HCT116 (cell line): ENCODE measurements at regions not wholly inside any gene's neighbourhood (a gene's known extent, or its start where the extent isn't known, plus 50 kb on each side); places are given as distances from the start of the nearest gene placed in this dataset.

Source experiments
- ATAC-seq: fragments of 200-7000 bp; cut with Tn5 transposase; 2 replicates; pipeline ENCODE4 v1.9.1; 2020; ENCODE audit warnings: mild to moderate bottlenecking, moderate library complexity
- BruUV-seq: library from RNA; stranded (reverse); fragments of 400-500 nt; replicated peaks from 2 replicates; lab custom pipeline; 2021; lab: Mats Ljungman, UMichigan
- CTCF ChIA-PET: fragments of 300-600 bp; sonication (Branson Sonifier 250); formaldehyde crosslinking; loops from one replicate; lab custom pipeline; 2021; ENCODE audit warnings: antibody characterized with exemption; lab: Charles Lee
- POLR2A ChIA-PET: fragments of 300-600, 350-600 bp; sonication (Branson Sonifier 250); formaldehyde crosslinking; loops from one replicate; lab custom pipeline; 2021; ENCODE audit warnings: antibody characterized with exemption; lab: Charles Lee
- RAD21 ChIA-PET, 2 experiments: fragments of 300-600 bp; sonication (Branson Sonifier 250); formaldehyde crosslinking; loops; one replicate each; lab custom pipeline; 2023; ENCODE audit warnings: low total read pairs in 2 of 2; ENCODE audit not compliant: uncharacterized antibody in 2 of 2, unreplicated experiment in 2 of 2, low non-redundant PET in 1 of 2; lab: Charles Lee
- DNase-seq: peaks from one replicate; pipeline ENCODE4 v3.0.0-alpha.2; 2010; ENCODE audit warnings: low read depth, low spot score
- H2AFZ ChIP-seq: fragments of 200-600 bp; shearing (Covaris generic), sonication (generic); 2 replicates; pipeline ENCODE4 v1.6.1; 2017; ENCODE audit warnings: low read depth, mixed run types, mixed read lengths, antibody characterized with exemption, low read length; ENCODE audit not compliant: poor library complexity, severe bottlenecking
- H3K27ac ChIP-seq: 2 replicates; pipeline ENCODE4 v1.5.1; 2012; ENCODE audit warnings: low read depth, low read length
- H3K27me3 ChIP-seq: fragments of 200-600 bp; sonication (generic); 2 replicates; pipeline ENCODE4 v1.6.1; 2016; ENCODE audit warnings: mixed run types, low read length, mixed read lengths; ENCODE audit not compliant: insufficient read depth
- H3K36me3 ChIP-seq, 2 experiments: fragments of 200-500 bp in 1 of 2; fragments of 200-600 bp in 1 of 2; sonication (Bioruptor generic) in 1 of 2; sonication (generic) in 1 of 2; 2 replicates each; pipeline versions ENCODE4 v1.5.1 to v1.6.1; 2014 to 2016; ENCODE audit warnings: low read length in 2 of 2, inconsistent platforms in 1 of 2, mixed read lengths in 1 of 2, mixed run types in 1 of 2; ENCODE audit not compliant: insufficient read depth in 2 of 2, control insufficient read depth in 1 of 2
- H3K4me1 ChIP-seq, 2 experiments: fragments of 200-600 bp in 1 of 2; sonication (generic) in 1 of 2; 2 replicates each; pipeline versions ENCODE4 v1.5.1 to v1.6.1; 2012 to 2017; ENCODE audit warnings: low read length in 2 of 2, inconsistent platforms in 1 of 2, mild to moderate bottlenecking in 1 of 2, mixed read lengths in 1 of 2, mixed run types in 1 of 2, moderate library complexity in 1 of 2; ENCODE audit not compliant: insufficient read depth in 2 of 2, control insufficient read depth in 1 of 2
- H3K4me2 ChIP-seq: fragments of 200-600 bp; sonication (generic); 2 replicates; pipeline ENCODE4 v1.6.1; 2017; ENCODE audit warnings: mixed run types, low read length, mixed read lengths
- H3K4me3 ChIP-seq, 2 experiments: fragments of 200-600 bp in 1 of 2; sonication (generic) in 1 of 2; replicated peaks in 1 of 2; 2 replicates each; pipeline ENCODE4 v1.5.1; 2011 to 2016; ENCODE audit warnings: low read length in 2 of 2, control low read depth in 1 of 2, low read depth in 1 of 2, mild to moderate bottlenecking in 1 of 2, mixed read lengths in 1 of 2, mixed run types in 1 of 2
- H3K79me2 ChIP-seq: fragments of 200-600 bp; sonication (generic); 2 replicates; pipeline ENCODE4 v1.6.1; 2017; ENCODE audit warnings: mild to moderate bottlenecking, mixed run types, low read length, moderate library complexity, mixed read lengths; ENCODE audit not compliant: insufficient read depth
- H3K9ac ChIP-seq: fragments of 200-600 bp; sonication (generic); 2 replicates; pipeline ENCODE4 v1.6.1; 2016; ENCODE audit warnings: low read length, mixed read lengths
- H3K9me2 ChIP-seq: fragments of 200-600 bp; sonication (generic), shearing (Covaris generic); 2 replicates; pipeline ENCODE4 v1.6.1; 2017; ENCODE audit warnings: mixed run types, mild to moderate bottlenecking, moderate library complexity; ENCODE audit not compliant: insufficient read depth
- H3K9me3 ChIP-seq, 2 experiments: fragments of 200-500 bp in 1 of 2; fragments of 200-600 bp in 1 of 2; sonication (Bioruptor generic) in 1 of 2; sonication (generic) in 1 of 2; 2 replicates each; pipeline ENCODE4 v1.6.1; 2014 to 2017; ENCODE audit warnings: low read length in 2 of 2, mixed read lengths in 2 of 2, inconsistent platforms in 1 of 2, low read depth in 1 of 2, mild to moderate bottlenecking in 1 of 2, mixed run types in 1 of 2, moderate library complexity in 1 of 2; ENCODE audit not compliant: control insufficient read depth in 1 of 2, insufficient read depth in 1 of 2
- H4K20me1 ChIP-seq: fragments of 200-600 bp; sonication (generic), shearing (Covaris generic); 2 replicates; pipeline ENCODE4 v1.6.1; 2017; ENCODE audit warnings: mixed run types, mild to moderate bottlenecking, moderate library complexity; ENCODE audit not compliant: insufficient read depth
- CBX3 ChIP-seq: IDR thresholded peaks from 2 replicates; pipeline ENCODE4 v1.6.1; 2012; ENCODE audit warnings: low read depth
- EGR1 ChIP-seq: IDR thresholded peaks from 2 replicates; pipeline ENCODE4 v1.6.1; 2012; ENCODE audit warnings: low read depth
- EZH2 ChIP-seq: fragments of 200-600 bp; sonication (generic); IDR thresholded peaks from 2 replicates; pipeline ENCODE4 v1.6.1; 2017; ENCODE audit warnings: antibody characterized with exemption, mixed run types
- EZH2phosphoT487 ChIP-seq: fragments of 200-600 bp; IDR thresholded peaks from 2 replicates; pipeline ENCODE4 v1.6.1; 2018; ENCODE audit warnings: antibody characterized with exemption, borderline replicate concordance
- FOSL1 ChIP-seq: IDR thresholded peaks from 2 replicates; pipeline ENCODE4 v1.6.1; 2012; ENCODE audit warnings: low read depth
- JUND ChIP-seq: IDR thresholded peaks from 2 replicates; pipeline ENCODE4 v1.6.1; 2012
- POLR2A ChIP-seq: IDR thresholded peaks from 2 replicates; pipeline ENCODE4 v1.7.0; 2011; ENCODE audit warnings: borderline replicate concordance; ENCODE audit not compliant: insufficient read depth, insufficient read length; ENCODE audit errors: extremely low read depth
- RAD21 ChIP-seq: IDR thresholded peaks from 2 replicates; pipeline ENCODE4 v1.6.1; 2012; ENCODE audit warnings: low read depth, mild to moderate bottlenecking
- REST ChIP-seq: IDR thresholded peaks from 2 replicates; pipeline ENCODE4 v1.6.1; 2012; ENCODE audit warnings: low read depth
- SIN3A ChIP-seq: IDR thresholded peaks from 2 replicates; pipeline ENCODE4 v1.6.1; 2012; ENCODE audit warnings: low read depth
- SP1 ChIP-seq: IDR thresholded peaks from 2 replicates; pipeline ENCODE4 v1.6.1; 2012; ENCODE audit warnings: low read depth
- SRF ChIP-seq: IDR thresholded peaks from 2 replicates; pipeline ENCODE4 v1.6.1; 2012; ENCODE audit warnings: low read depth
- TCF7L2 ChIP-seq: IDR thresholded peaks from 2 replicates; pipeline ENCODE4 v1.7.0; 2011; ENCODE audit warnings: borderline replicate concordance, inconsistent platforms; ENCODE audit not compliant: insufficient read depth, insufficient read length; ENCODE audit errors: extremely low read depth
- YY1 ChIP-seq: IDR thresholded peaks from 2 replicates; pipeline ENCODE4 v1.6.1; 2011; ENCODE audit warnings: low read length, low read depth, moderate library complexity, mild to moderate bottlenecking; ENCODE audit not compliant: insufficient replicate concordance; ENCODE audit errors: extremely low read depth
- ZBTB33 ChIP-seq: IDR thresholded peaks from 2 replicates; pipeline ENCODE4 v1.6.1; 2011; ENCODE audit warnings: mild to moderate bottlenecking, low read length, moderate library complexity; ENCODE audit not compliant: insufficient replicate concordance; ENCODE audit errors: extremely low read depth
- ZNF274 ChIP-seq: fragments of 200-500 bp; sonication (Bioruptor generic); IDR thresholded peaks from 2 replicates; pipeline ENCODE4 v1.6.1; 2014; ENCODE audit warnings: mild to moderate bottlenecking, low read depth, low read length, inconsistent platforms
- intact Hi-C: fragments of 100-400 bp; cut with micrococcal nuclease; formaldehyde crosslinking; loops from 2 replicates; pipeline ENCODE4 v1.10.0; 2022
- TF ChIP-seq, protein P1 (sequence below): IDR thresholded peaks from 2 replicates; pipeline ENCODE4 v1.6.1; 2012
- TF ChIP-seq, protein P2 (sequence below), 3 experiments: fragments of 200-600 bp in 1 of 3; sonication (generic) in 1 of 3; IDR thresholded peaks in 2 of 3; conservative IDR thresholded peaks in 1 of 3; 2 replicates each; pipeline ENCODE4 v1.5.1; 2012 to 2017; ENCODE audit warnings: low read depth in 2 of 3, low read length in 2 of 3, antibody characterized with exemption in 1 of 3, borderline replicate concordance in 1 of 3, control low read depth in 1 of 3, mild to moderate bottlenecking in 1 of 3, mixed read lengths in 1 of 3, mixed run types in 1 of 3, moderate library complexity in 1 of 3; ENCODE audit not compliant: insufficient read depth in 1 of 3
- TF ChIP-seq, protein P3 (sequence below): IDR thresholded peaks from 2 replicates; pipeline ENCODE4 v1.6.1; 2012

GRCh38 chr17:69788957-69789356 lies 286.1 kb upstream of the KCNJ16 start (continued):
- TF ChIP-seq YY1, result no peak

DNA sequence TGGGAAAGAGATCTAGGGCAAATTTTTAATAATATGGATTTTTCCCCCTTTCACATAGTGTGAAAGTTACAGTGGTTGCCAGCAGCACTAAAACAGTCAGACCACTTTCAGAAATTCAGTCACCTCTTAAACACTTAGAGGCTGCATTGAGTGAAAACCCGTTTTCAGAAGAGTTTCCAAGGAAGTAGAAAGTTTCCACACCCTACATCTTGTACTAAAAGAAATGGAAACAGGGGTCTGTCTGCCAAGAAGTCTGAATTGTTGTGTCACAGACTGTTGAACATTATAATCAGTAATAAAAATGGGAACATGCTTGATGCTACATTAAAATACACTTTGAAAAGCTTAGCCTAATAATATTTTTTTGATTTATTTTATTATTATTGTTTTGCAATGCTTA lies 278.9 kb upstream of the KCNJ16 start:
- no peaks in the 10 kb centered on the region for H3K9me2 ChIP-seq
- no TSS peak for BruUV-seq
- H3K4me2 ChIP-seq, result no peak overlapping the region
- H3K4me3 ChIP-seq, result no peak overlapping the region
- no peaks in the 10 kb centered on the region for H3K36me3 ChIP-seq
- ChIA-PET POLR2A (interaction anchor here (0.7 kb wide), 1 partner anchor 72 kb away, joined by 4 read pairs; no protein-coding TSS in a partner anchor), RAD21 (no interaction called here), CTCF (no interaction called here)
- ATAC-seq (no peak), DNase-seq (no peak)
- H3K9me3 ChIP-seq, result peaks cover 0 to 15% of the 10 kb centered on the region in 2 experiments; a peak in 1 of 4 replicates
- no peaks in the 10 kb centered on the region for H3K79me2 ChIP-seq
- intact Hi-C loops, result no loop called here
- no peaks in the 10 kb centered on the region for H3K27me3 ChIP-seq
- H3K4me1 ChIP-seq, result no peaks in the 10 kb centered on the region
- no peaks in the 10 kb centered on the region for H4K20me1 ChIP-seq
- H3K27ac ChIP-seq, result no peak overlapping the region
- no peak overlapping the region for H2AFZ ChIP-seq
- no peak overlapping the region for H3K9ac ChIP-seq
- TF ChIP-seq EZH2phosphoT487 (no peak), CBX3 (no peak), YY1 (no peak), FOSL1 (no peak), POLR2A (no peak), EZH2 (no peak), REST (no peak), EGR1 (no peak), TCF7L2 (no peak), RAD21 (no peak), SRF (no peak), JUND (no peak), ZBTB33 (no peak), ZNF274 (no peak), SP1 (no peak), SIN3A (no peak)
- TF ChIP-seq, protein P1, sequence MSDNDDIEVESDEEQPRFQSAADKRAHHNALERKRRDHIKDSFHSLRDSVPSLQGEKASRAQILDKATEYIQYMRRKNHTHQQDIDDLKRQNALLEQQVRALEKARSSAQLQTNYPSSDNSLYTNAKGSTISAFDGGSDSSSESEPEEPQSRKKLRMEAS, result no peak
- TF ChIP-seq, protein P2, sequence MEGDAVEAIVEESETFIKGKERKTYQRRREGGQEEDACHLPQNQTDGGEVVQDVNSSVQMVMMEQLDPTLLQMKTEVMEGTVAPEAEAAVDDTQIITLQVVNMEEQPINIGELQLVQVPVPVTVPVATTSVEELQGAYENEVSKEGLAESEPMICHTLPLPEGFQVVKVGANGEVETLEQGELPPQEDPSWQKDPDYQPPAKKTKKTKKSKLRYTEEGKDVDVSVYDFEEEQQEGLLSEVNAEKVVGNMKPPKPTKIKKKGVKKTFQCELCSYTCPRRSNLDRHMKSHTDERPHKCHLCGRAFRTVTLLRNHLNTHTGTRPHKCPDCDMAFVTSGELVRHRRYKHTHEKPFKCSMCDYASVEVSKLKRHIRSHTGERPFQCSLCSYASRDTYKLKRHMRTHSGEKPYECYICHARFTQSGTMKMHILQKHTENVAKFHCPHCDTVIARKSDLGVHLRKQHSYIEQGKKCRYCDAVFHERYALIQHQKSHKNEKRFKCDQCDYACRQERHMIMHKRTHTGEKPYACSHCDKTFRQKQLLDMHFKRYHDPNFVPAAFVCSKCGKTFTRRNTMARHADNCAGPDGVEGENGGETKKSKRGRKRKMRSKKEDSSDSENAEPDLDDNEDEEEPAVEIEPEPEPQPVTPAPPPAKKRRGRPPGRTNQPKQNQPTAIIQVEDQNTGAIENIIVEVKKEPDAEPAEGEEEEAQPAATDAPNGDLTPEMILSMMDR (IDR thresholded peaks at IDR 0.05 in 2 of 3, conservative IDR thresholded peaks at IDR 0.05 in 1 of 3; ENCODE audit: borderline replicate concordance in 1 of 3, insufficient read depth in 1 of 3, low read depth in 2 of 3, low read length in 2 of 3), result no peak
- TF ChIP-seq, protein P3, sequence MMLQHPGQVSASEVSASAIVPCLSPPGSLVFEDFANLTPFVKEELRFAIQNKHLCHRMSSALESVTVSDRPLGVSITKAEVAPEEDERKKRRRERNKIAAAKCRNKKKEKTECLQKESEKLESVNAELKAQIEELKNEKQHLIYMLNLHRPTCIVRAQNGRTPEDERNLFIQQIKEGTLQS, result no peak
- TF ChIP-seq, all 23 proteins: peak for 0
